NCI-H128 (cell line): ENCODE measurements at regions not wholly inside any gene's neighbourhood (a gene's known extent, or its start where the extent isn't known, plus 50 kb on each side); places are given as distances from the start of the nearest gene placed in this dataset.

Source experiments
- DNase-seq: peaks from one replicate; lab custom pipeline; 2025; ENCODE audit not compliant: unreplicated experiment; lab: John Stamatoyannopoulos, UW

GRCh38 chr15:96882121-96882772 is 551.7 kb downstream of the NR2F2 start:
- DNase-seq: no peak

DNA sequence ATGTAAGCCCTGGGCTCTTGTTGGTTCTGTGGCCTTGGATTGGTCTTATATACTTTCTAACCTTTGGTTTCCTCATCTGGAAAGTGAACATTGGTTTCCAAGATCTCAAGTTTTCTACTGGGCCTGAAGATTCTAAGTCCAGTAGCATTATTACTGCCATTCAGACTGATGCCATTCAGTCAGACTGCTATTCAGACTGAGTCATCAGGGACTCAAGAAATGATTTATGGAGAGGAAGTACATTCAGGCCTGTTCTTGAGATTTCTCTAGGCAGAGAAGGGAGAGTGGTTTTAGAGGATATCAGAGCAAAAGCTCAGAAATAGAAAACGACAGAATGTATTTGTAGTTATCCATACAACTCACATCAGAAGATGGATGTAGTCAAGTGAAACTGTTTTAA is 557.2 kb downstream of the NR2F2 start:
- no peak for DNase-seq

DNA sequence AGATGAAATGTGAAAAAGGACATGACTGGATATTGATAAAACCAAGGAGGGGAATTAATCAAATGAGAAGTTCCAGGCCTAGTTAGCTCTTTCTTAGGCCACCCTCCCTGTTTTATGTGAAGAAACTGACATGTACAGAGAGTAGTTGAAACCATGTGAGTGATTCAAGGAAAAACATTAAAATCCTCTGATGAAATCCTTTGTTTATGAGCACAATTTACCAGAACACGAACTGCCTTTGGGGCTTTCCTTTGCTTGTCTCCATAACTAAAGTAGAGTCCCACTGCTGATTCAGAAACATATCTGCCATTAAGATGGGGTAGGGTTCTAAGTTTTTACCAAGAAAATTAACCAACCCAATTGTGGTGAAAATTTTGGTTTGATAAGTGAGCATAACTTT is 558.3 kb downstream of the NR2F2 start:
- DNase-seq: no peak

DNA sequence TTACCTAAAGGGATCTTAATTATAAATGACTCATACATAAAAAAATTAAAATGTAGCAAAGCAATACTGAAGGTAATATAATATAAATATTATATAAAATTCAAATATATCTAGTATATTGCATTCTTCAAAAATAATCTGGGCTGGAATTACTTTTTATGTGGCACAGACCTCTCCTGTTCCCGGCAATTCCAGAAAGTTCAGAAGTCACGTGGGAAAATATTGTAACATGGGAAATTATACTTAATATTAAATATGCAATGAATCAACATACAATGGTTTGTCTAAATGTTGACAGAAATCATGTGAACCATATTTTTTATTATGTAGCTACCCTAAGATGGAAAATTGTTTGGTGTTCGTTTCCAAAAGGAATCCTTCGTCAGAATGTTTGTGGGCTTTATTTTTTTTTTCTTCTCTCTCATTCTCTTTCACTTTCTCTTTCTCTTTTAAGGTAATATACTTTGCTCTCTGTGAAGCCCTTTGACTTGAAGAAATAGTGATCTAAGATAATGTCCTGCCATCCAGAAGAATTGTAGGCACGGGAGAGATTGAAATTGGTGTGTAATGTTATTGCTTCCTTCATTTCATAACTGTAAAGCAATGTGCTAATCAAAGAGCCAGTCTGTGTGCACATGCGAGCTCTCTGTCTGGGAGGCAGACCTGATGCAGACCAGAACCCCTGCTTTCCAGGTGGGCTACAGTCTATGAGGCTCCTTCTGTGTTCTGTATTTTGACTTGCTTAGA is 559.4 kb downstream of the NR2F2 start:
- DNase-seq: no peak

- DNase-seq: no peak
Measured at GRCh38 chr15:96891046-96891445, 560.5 kb downstream of the NR2F2 start.

DNA sequence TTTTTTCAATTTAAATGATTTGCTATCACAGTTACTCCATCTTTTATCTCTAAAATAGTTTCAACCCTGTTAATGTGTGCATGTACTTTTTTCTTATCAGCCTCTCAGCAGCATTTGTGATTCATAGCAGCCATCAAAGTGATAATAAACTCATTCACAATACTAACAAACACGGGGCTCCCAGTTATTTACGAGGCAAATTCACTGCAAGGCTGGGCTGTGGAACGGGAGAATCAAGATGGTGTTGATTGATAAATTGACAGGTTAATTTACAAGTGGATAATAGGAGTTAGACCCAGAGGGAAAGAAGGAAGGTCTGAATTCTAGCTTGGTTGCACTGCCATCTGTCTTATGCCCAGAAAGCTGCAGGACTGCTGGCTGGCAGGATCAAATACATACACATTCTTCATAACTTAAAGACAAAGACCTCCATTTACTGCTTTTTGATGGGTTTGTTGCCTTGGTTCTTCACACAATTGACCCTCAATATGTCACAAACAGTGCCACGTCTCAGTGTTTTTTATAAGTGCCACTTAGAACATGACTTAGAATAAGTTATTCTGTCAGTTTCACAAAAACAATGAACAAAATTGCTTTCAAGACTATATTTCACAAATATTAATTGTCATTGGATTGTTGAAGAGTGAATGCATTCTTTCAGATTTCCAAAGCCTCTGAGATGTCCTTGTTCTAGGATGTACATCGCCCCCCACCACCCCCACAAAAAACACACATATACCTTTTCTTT is 562.8 kb downstream of the NR2F2 start:
- DNase-seq: no peak

DNA sequence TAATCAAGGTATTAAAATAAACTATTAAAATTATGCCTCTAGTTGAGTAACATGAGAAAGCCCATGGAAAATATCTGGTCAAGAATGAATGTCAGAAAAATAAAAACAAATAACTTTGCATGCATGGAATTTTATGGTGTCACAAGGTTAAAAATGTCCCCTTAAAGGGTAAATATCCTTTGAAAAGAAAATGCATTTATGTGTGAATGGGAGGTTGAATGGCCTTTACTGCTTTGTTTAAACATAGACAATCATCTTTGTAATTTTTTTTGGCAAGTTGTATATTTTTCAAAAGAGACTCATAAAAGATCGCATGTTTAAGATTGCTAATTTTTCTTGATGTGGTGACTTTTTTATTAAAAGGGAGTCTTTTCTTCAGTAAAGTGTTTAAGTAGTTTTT is 564.2 kb downstream of the NR2F2 start:
- DNase-seq: no peak

DNA sequence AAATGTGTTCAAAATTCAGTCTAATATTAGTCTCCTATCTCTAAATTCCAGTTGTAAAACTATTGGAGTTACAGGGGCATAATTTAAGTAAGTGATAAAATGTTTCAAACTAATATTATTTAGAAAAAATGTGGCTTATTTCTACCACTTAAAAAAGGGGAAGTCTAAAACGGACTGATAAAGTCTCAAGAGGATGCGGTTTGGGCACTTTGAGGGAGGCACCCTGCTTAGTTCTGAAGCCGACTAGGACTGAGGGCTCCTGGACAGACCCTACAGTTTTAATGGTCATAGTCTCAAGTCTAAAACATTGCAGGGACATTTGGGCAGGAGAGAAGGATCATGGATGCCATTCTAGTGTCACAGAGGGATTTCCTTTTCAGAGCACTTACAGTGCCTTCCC is 566.3 kb downstream of the NR2F2 start:
- no peak for DNase-seq

GRCh38 chr15:96914081-96914480 is 583.6 kb downstream of the NR2F2 start:
- no peak for DNase-seq

- DNase-seq: no peak
Measured at GRCh38 chr15:96916750-96917149, 586.2 kb downstream of the NR2F2 start.

- no peak for DNase-seq
Measured at GRCh38 chr15:96924570-96924969, 594.1 kb downstream of the NR2F2 start.

DNA sequence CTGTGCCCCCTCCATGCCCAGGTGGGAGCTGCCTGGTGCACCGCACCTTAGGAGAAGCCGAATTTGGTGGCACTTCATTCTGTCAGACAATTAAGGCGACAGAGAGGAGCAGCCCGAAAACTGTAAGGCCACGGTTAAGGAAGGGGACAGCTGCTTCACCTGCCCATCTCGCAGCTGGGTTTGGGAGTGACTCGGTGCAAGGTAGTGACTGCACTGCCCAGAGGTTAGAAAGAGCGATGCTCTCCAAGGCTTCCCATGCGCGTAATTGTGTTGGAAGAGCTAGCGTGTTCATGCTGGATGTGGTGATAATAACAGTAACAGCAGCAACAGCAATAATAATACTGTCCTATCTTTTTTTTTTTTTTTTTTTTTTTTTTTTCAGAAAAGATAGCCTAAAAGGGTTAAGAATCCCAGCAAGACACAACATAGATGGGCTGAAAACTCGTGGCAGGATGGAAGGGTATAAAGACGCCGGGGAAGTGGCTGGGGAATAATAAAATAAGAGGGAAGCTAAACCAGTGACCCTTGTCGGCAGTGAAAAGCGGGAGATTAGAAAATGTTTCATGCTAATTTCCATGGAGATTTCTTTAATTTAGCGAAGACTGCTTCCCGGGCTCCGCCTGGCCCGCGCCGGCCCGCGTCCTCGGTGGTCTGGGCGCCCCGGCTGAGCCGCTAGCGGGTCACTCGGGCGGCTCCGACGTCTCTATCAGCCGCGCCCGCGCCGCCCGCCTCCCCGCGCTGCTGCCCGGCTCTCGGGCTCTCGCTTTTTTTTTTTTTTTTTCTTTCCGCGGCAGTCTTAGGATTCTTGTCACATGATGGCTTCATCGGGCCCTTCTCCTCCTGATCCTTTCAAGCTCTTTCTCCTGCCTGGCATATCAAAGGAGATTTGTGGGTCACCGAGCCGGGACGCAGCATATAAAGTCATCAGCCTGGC is 617.1 kb downstream of the NR2F2 start:
- no peak for DNase-seq

DNA sequence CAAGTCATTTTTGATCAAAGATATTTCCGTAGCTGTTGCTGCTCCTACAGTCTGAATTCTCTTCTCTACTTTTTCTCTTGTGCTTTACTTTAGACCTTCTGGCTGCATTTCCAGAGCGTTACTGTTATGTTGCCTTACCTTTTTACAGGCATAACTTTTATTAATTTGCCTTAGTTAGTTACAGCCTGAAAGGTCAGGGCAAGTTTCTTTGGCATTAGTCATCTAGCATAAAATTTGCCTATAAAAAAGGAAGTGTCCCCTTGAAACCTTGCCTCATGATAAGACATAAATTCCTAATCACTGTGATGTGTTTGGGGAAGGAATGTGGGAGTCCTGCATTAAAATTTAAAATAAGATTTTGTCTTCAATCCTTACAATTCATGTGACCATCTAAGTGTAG is 618.5 kb downstream of the NR2F2 start:
- DNase-seq: no peak

- no peak for DNase-seq
Measured at GRCh38 chr15:96958721-96959120, 628.2 kb downstream of the NR2F2 start.

GRCh38 chr15:96959501-96959900 is 629.0 kb downstream of the NR2F2 start:
- no peak for DNase-seq

GRCh38 chr15:96960711-96961480 is 630.4 kb downstream of the NR2F2 start:
- no peak for DNase-seq

DNA sequence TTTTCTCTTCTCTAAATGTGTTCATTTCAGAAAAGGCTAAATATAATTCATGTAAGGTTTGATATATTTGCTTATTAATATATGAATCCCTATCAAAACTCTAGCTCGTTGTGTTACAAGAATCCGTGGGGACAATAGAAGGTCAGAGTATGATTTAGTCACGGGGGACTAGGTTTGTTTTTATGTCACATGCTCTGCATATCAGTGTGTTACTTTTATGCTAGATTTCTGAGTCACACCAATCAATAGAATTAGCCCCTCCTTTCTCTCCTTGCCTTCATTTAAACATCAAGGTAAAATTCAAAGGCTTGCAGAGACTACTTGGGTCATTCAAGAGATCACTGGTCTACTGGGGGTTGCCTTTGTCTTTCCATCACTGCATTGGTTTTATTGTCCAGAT is 636.1 kb downstream of the NR2F2 start:
- no peak for DNase-seq

DNA sequence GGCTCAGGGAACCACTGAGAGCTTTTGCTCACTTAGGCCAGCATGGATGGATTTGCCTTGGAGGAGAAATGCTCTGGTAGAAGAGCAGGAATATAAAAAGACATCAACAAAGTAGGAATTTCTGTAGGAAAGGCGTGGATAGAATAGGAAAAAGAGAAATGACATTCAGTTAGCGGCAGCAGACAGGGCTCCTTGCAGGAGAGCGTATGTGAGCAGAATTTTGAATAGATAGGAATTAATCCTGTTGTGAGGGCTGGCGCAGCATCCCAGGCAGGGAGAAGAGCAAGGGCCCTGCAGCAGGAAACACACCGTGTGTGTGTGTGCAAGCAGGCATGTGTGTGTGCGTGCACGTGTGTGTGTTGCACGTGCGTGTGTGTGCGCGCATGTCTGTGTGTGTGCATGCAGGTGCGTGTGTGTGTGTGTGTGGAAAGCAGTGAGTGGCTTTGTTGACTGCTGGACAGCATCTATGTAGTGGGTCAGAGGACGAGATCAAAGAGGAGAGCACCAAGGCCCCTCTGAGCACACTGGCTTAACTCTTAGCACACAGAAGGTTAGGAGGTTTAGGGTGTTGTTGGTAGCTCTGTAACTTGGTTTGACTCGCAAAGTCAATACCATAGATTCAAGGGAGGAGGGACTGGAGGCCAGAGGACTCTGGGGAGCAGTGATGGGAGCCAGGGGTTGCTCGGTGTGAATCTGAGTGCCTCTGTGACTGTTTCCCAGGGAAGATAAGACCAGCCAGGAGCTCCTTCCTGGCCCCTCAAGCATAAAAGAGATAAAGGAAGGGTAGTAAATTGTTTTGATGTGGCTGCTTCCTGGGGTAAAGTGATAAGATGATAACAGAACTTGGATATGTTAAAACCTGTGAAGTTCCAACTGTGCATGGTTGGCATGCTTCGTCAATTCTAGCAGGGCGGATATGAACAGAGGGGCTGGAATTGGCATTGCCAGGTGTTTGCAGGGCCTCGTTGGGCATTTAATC is 639.5 kb downstream of the NR2F2 start:
- DNase-seq: no peak

GRCh38 chr15:96972201-96972600 is 641.7 kb downstream of the NR2F2 start:
- DNase-seq: no peak
